ENCODE measurements at regions not wholly inside any gene's neighbourhood (a gene's known extent, or its start where the extent isn't known, plus 50 kb on each side); places are given as distances from the start of the nearest gene placed in this dataset.

- intact Hi-C loops (cut with DNase I) = no loop called here
Measured at GRCh38 chr9:89799766-89800165, 195.0 kb downstream of the GADD45G start.

GRCh38 chr9:89801341-89801740 is 196.5 kb downstream of the GADD45G start:
- H3K36me3 ChIP-seq = no peaks in the 10 kb centered on the region
- H3K27ac ChIP-seq = no peak overlapping the region
- DNase-seq (no peak), ATAC-seq (no peak)
- no peaks in the 10 kb centered on the region for H3K27me3 ChIP-seq (ENCODE audit: low read depth)
- intact Hi-C loops (cut with DNase I) = no loop called here
- H3K4me3 ChIP-seq = no peak overlapping the region
- TF ChIP-seq CTCF (IDR thresholded peaks at IDR 0.05) = no peak
- no peaks in the 10 kb centered on the region for H3K9me3 ChIP-seq
- H3K4me1 ChIP-seq = peaks cover 14% of the 10 kb centered on the region

More at GRCh38 chr9:89799766-89800165, 195.0 kb downstream of the GADD45G start:
- no peak for TF ChIP-seq CTCF (IDR thresholded peaks at IDR 0.05)
- no peaks in the 10 kb centered on the region for H3K9me3 ChIP-seq
- no peak for ATAC-seq
- no peaks in the 10 kb centered on the region for H3K36me3 ChIP-seq
- H3K4me1 ChIP-seq = peaks cover 14% of the 10 kb centered on the region
- no peak overlapping the region for H3K27ac ChIP-seq
- H3K27me3 ChIP-seq (ENCODE audit: low read depth) = no peaks in the 10 kb centered on the region
- H3K4me3 ChIP-seq = no peak overlapping the region
- peak; percentile 9 for DNase-seq

GRCh38 chr9:89801742-89802670 is 197.2 kb downstream of the GADD45G start:
- Histone ChIP-seq H3K36me3 (no peaks in the 10 kb centered on the region), H3K4me3 (no peak overlapping the region), H3K4me1 (peaks cover 14% of the 10 kb centered on the region), H3K27ac (no peak overlapping the region), H3K9me3 (no peaks in the 10 kb centered on the region), H3K27me3 (ENCODE audit: low read depth) (no peaks in the 10 kb centered on the region)
- ATAC-seq (no peak), DNase-seq (peak; percentile 13)
- TF ChIP-seq CTCF (IDR thresholded peaks at IDR 0.05) = no peak
- intact Hi-C loops (cut with DNase I) = no loop called here

GRCh38 chr9:89802781-89803355 is 198.1 kb downstream of the GADD45G start:
- Histone ChIP-seq H3K4me3 (no peak overlapping the region), H3K27me3 (ENCODE audit: low read depth) (no peaks in the 10 kb centered on the region), H3K36me3 (no peaks in the 10 kb centered on the region), H3K27ac (no peak overlapping the region), H3K9me3 (no peaks in the 10 kb centered on the region), H3K4me1 (peaks cover 14% of the 10 kb centered on the region)
- intact Hi-C loops (cut with DNase I) = no loop called here
- peak; percentile 45 for DNase-seq
- peak; percentile 23 to 41 for ATAC-seq
- TF ChIP-seq CTCF (IDR thresholded peaks at IDR 0.05) = no peak

GRCh38 chr9:89803403-89803802 is 198.6 kb downstream of the GADD45G start:
- DNase-seq (peak; percentile 22), ATAC-seq (no peak)
- Histone ChIP-seq H3K27me3 (ENCODE audit: low read depth) (no peaks in the 10 kb centered on the region), H3K4me1 (peaks cover 14% of the 10 kb centered on the region), H3K36me3 (no peaks in the 10 kb centered on the region), H3K9me3 (no peaks in the 10 kb centered on the region), H3K27ac (no peak overlapping the region), H3K4me3 (no peak overlapping the region)
- TF ChIP-seq CTCF (IDR thresholded peaks at IDR 0.05) = no peak
- intact Hi-C loops (cut with DNase I) = no loop called here

Measured in lower lobe of right lung (tissue), 2 donors.